Fibroblast of the aortic adventitia (primary cell): ENCODE measurements at regions not wholly inside any gene's neighbourhood (a gene's known extent, or its start where the extent isn't known, plus 50 kb on each side); places are given as distances from the start of the nearest gene placed in this dataset.
"Not testable (repeated sequence)": the region's sequence is repeated elsewhere in the genome, so short reads cannot be mapped to it uniquely, and the experiment has no call there.

ENCODE experiments used
- DNase-seq: peaks from one replicate; pipeline ENCODE4 v3.0.0-alpha.2; 2010; ENCODE audit warnings: low read depth
- H3K4me3 ChIP-seq: 2 replicates; pipeline ENCODE4 v1.5.1; 2011; ENCODE audit warnings: low read depth, mild to moderate bottlenecking, control low read depth, low read length, moderate library complexity
- CTCF ChIP-seq: IDR thresholded peaks from 2 replicates; pipeline ENCODE4 v1.5.1; 2011; ENCODE audit warnings: mild to moderate bottlenecking, low read length, control low read depth, inconsistent platforms; ENCODE audit not compliant: insufficient read depth

- no peak for DNase-seq
- no peak overlapping the region for H3K4me3 ChIP-seq
- no peak for TF ChIP-seq CTCF
Measured at GRCh38 chr9:102768002-102768401, 227.1 kb upstream of the CYLC2 start.

DNA sequence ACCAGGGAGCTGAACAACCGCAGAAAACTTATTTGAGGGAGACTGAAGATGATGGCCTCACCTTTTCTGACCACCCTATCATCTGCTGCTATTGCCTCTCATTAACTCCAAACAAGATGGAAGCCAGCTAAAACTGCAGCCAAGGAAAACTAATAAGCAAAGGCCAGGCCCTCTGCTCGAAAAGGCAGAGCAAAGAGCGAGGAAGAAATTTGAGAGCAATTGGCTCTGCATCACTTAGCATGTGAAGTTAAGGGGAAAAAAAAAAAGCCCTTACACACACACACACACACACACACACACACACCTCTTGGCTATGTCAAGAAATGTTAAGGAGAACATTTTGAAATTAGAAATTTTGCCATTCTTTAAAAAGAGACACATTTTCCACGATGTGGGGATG is 228.1 kb upstream of the CYLC2 start:
- DNase-seq, result no peak
- H3K4me3 ChIP-seq, result no peak overlapping the region
- no peak for TF ChIP-seq CTCF

DNA sequence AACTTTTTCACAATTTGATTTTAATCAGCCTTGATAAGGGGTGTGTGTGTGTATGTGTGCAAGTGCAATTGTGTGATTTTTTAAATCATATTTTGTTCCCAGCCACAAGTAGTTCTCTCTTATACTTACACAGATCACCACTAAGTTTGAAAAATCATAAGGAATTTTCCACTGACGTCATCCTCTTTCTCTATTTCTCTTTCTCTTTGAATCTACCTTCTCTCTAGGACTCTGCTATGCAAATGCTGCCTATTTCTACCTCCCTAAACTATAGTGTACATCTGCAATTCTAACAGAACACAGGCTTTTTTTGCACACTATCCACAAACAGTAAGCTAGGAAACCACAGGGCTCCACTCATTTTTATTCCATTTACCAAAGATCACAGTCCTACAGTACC is 254.6 kb upstream of the CYLC2 start:
- TF ChIP-seq CTCF, result no peak
- H3K4me3 ChIP-seq, result no peak overlapping the region
- no peak for DNase-seq

DNA sequence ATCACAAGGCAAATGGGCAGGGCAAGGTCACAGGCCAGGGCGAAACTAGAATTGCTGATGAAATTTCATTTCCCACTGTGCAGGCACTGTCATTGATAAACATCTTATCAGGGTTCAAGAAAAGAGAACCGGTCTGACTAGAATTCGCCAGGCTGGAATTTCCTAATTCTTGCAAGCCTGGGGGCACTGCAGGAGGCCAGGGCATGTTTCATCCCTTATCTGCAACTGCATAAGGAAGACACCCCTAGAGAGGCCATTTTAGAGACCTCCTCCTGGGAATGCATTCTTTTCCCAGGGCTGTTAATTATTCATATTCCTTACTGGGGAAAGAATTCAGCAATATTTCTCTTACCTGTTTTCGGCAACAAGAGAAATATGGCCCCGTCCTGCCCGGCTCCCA is 266.2 kb upstream of the CYLC2 start:
- DNase-seq, result no peak
- no peak for TF ChIP-seq CTCF

GRCh38 chr9:102714184-102714583 is 280.9 kb upstream of the CYLC2 start:
- TF ChIP-seq CTCF, result no peak
- no peak for DNase-seq
- H3K4me3 ChIP-seq, result no peak overlapping the region

More for the DNA sequence above, 266.2 kb upstream of the CYLC2 start:
- H3K4me3 ChIP-seq, result no peak overlapping the region

DNA sequence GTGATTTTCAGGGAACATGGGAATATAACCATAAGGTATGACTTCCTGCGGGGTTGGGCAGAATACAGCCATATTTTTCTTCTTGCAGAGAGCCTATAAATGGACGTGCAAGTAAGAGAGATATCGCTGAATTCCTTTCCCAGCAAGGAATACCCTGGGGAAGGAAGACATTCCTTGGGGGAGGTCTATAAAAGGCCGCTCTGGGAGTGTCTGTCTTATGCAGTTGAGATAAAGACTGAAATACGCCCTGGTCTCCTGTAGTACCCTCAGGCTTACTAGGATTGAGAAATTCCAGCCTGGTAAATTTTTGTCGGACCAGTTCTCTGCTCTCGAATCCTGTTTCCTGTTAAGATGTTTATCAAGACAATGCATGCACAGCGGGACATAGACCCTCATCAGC is 282.2 kb upstream of the CYLC2 start:
- H3K4me3 ChIP-seq, DNase-seq: not testable (repeated sequence)

GRCh38 chr9:102700936-102701335 is 294.2 kb upstream of the CYLC2 start:
- no peak for DNase-seq
- TF ChIP-seq CTCF, result no peak
- H3K4me3 ChIP-seq, result no peak overlapping the region
